HepG2 (cell line): ENCODE measurements at regions not wholly inside any gene's neighbourhood (a gene's known extent, or its start where the extent isn't known, plus 50 kb on each side); places are given as distances from the start of the nearest gene placed in this dataset.

Source experiments
- ATAC-seq: fragments of 200-7000 bp; cut with Tn5 transposase; 3 replicates; pipeline ENCODE4 v1.9.1; 2020; ENCODE audit warnings: mild to moderate bottlenecking, moderate library complexity
- BruUV-seq: library from RNA; stranded (reverse); fragments of 400-500 nt; replicated peaks from 2 replicates; lab custom pipeline; 2021; lab: Mats Ljungman, UMichigan
- CTCF ChIA-PET: fragments of 300-600 bp; formaldehyde crosslinking; extraction: SDS; loops from one replicate; lab custom pipeline; 2021; ENCODE audit warnings: low total read pairs, inconsistent platforms, low intra/inter-chr PET ratio; lab: Yijun Ruan, JAX
- POLR2A ChIA-PET: fragments of 350-600 bp; sonication (Branson Sonifier 250); formaldehyde crosslinking; loops from one replicate; lab custom pipeline; 2020; ENCODE audit warnings: antibody characterized with exemption, inconsistent platforms; lab: Yijun Ruan, JAX
- DNase-seq: peaks from one replicate; pipeline ENCODE4 v3.0.0-alpha.2; 2015; ENCODE audit warnings: low spot score
- FAIRE-seq: peaks from 3 replicates; lab custom pipeline; 2011; peaks lifted over from hg19 to GRCh38; lab: Jason Lieb, UNC
- H2AFZ ChIP-seq: one replicate; pipeline ENCODE4 v1.6.1; 2011; ENCODE audit warnings: low read length, inconsistent platforms
- H3K27ac ChIP-seq: fragments of 300-600 bp; 3 replicates; pipeline ENCODE4 v1.8.0; 2011; ENCODE audit warnings: mixed run types, mild to moderate bottlenecking, mixed read lengths, low read length, inconsistent platforms; ENCODE audit not compliant: insufficient read depth; ENCODE audit errors: extremely low read length
- H3K27me3 ChIP-seq, 2 experiments: fragments of 200-600 bp in 1 of 2; 2 replicates in 1 of 2; 3 replicates in 1 of 2; pipeline versions ENCODE4 v1.6.0 to v1.8.0; 2011; ENCODE audit warnings: low read length in 2 of 2, mild to moderate bottlenecking in 2 of 2, moderate library complexity in 2 of 2, inconsistent platforms in 1 of 2; ENCODE audit not compliant: insufficient read depth in 2 of 2, control insufficient read depth in 1 of 2
- H3K36me3 ChIP-seq, 2 experiments: fragments of 200-600 bp in 1 of 2; replicated peaks in 1 of 2; 2 replicates in 1 of 2; 3 replicates in 1 of 2; pipeline versions ENCODE4 v1.5.1 to v1.8.0; 2011; ENCODE audit warnings: low read length in 2 of 2, inconsistent platforms in 1 of 2; ENCODE audit not compliant: insufficient read depth in 2 of 2, control insufficient read depth in 1 of 2
- H3K4me1 ChIP-seq: 2 replicates; pipeline ENCODE4 v1.5.1; 2012; ENCODE audit warnings: low read length, inconsistent platforms; ENCODE audit not compliant: insufficient read depth
- H3K4me2 ChIP-seq: 2 replicates; pipeline ENCODE4 v1.6.0; 2011; ENCODE audit warnings: low read depth, low read length, inconsistent platforms
- H3K4me3 ChIP-seq, 3 experiments: fragments of 200-600 bp in 1 of 3; sonication (generic), shearing (Covaris generic) in 1 of 3; replicated peaks in 1 of 3; 2 replicates each; pipeline ENCODE4 v1.5.1; 2011 to 2016; ENCODE audit warnings: low read length in 3 of 3, inconsistent platforms in 2 of 3, low read depth in 2 of 3, mild to moderate bottlenecking in 2 of 3, control low read depth in 1 of 3, mixed read lengths in 1 of 3; ENCODE audit not compliant: insufficient read depth in 1 of 3
- H3K79me2 ChIP-seq: one replicate; pipeline ENCODE4 v1.6.1; 2011; ENCODE audit warnings: low read length, inconsistent platforms; ENCODE audit not compliant: insufficient read depth
- H3K9ac ChIP-seq: 2 replicates; pipeline ENCODE4 v1.6.0; 2011; ENCODE audit warnings: mild to moderate bottlenecking, low read depth, low read length, inconsistent platforms; ENCODE audit not compliant: insufficient read depth
- H3K9me3 ChIP-seq: 2 replicates; pipeline ENCODE4 v1.5.1; 2012; ENCODE audit warnings: mild to moderate bottlenecking, low read length
- H4K20me1 ChIP-seq: 2 replicates; pipeline ENCODE4 v1.6.0; 2011; ENCODE audit warnings: inconsistent platforms, mild to moderate bottlenecking, low read length, moderate library complexity; ENCODE audit not compliant: insufficient read depth
- ARID2 ChIP-seq: sonication (generic); formaldehyde crosslinking; IDR thresholded peaks from 2 replicates; pipeline ENCODE4 v1.8.1; 2022; ENCODE audit warnings: mild to moderate bottlenecking, missing genetic modification reagents, borderline replicate concordance
- DNMT1 ChIP-seq: sonication (generic); formaldehyde crosslinking; IDR thresholded peaks from 2 replicates; pipeline ENCODE4 v1.5.1; 2020; ENCODE audit warnings: mild to moderate bottlenecking, missing genetic modification reagents
- DNMT3B ChIP-seq: conservative IDR thresholded peaks from 2 replicates; pipeline ENCODE4 v1.6.1; 2016; ENCODE audit warnings: missing biosample characterization, control low read depth
- ELF1 ChIP-seq: sonication (generic); formaldehyde crosslinking; IDR thresholded peaks from 2 replicates; pipeline ENCODE4 v1.4.0; 2020; ENCODE audit warnings: missing genetic modification reagents
- GFI1 ChIP-seq: sonication (generic); formaldehyde crosslinking; IDR thresholded peaks from 2 replicates; pipeline ENCODE4 v1.5.0; 2020; ENCODE audit warnings: missing genetic modification reagents, mild to moderate bottlenecking, borderline replicate concordance
- HES4 ChIP-seq: sonication (generic); formaldehyde crosslinking; IDR thresholded peaks from 2 replicates; pipeline ENCODE4 v1.9.0; 2021; ENCODE audit warnings: mild to moderate bottlenecking, missing genetic modification reagents, borderline replicate concordance
- MTF2 ChIP-seq: sonication (generic); formaldehyde crosslinking; IDR thresholded peaks from 2 replicates; pipeline ENCODE4 v1.5.0; 2020; ENCODE audit warnings: missing genetic modification reagents, borderline replicate concordance
- RFXANK ChIP-seq: IDR thresholded peaks from 2 replicates; pipeline ENCODE4 v1.6.1; 2016
- RNF2 ChIP-seq: fragments of 450-650 bp; conservative IDR thresholded peaks from 2 replicates; pipeline ENCODE4 v1.6.1; 2016; ENCODE audit warnings: low read depth
- RXRA ChIP-seq: sonication (generic); formaldehyde crosslinking; IDR thresholded peaks from 2 replicates; pipeline ENCODE4 v1.5.1; 2020; ENCODE audit warnings: missing genetic modification reagents
- TBP ChIP-seq: sonication (generic); formaldehyde crosslinking; IDR thresholded peaks from 2 replicates; pipeline ENCODE4 v1.5.0; 2020; ENCODE audit warnings: missing genetic modification reagents
- TRIM22 ChIP-seq: fragments of 450-650 bp; IDR thresholded peaks from 2 replicates; pipeline ENCODE4 v1.6.1; 2017
- ZMYM4 ChIP-seq: sonication (generic); formaldehyde crosslinking; IDR thresholded peaks from 2 replicates; pipeline ENCODE4 v1.8.1; 2023; ENCODE audit warnings: mild to moderate bottlenecking, missing genetic modification reagents
- ZNF143 ChIP-seq: sonication (generic); formaldehyde crosslinking; IDR thresholded peaks from 2 replicates; pipeline ENCODE4 v1.4.0; 2020; ENCODE audit warnings: missing genetic modification reagents
- ZNF33B ChIP-seq: sonication (generic); formaldehyde crosslinking; IDR thresholded peaks from 2 replicates; pipeline ENCODE4 v1.5.1; 2020; ENCODE audit warnings: mild to moderate bottlenecking, missing genetic modification reagents
- ZNF616 ChIP-seq: sonication (generic); formaldehyde crosslinking; IDR thresholded peaks from 2 replicates; pipeline ENCODE4 v1.5.0; 2020; ENCODE audit warnings: low read depth, mild to moderate bottlenecking, missing genetic modification reagents
- ZNF792 ChIP-seq: IDR thresholded peaks from 2 replicates; pipeline ENCODE4 v1.6.1; 2016
- WGBS: methylation state at CpG from one replicate; pipeline ENCODE4 v1.1.6; 2017; ENCODE audit warnings: low lambda C conversion rate; 5-methylcytosine and 5-hydroxymethylcytosine counted together
- in situ Hi-C: cut with HindIII; loops from 2 replicates; pipeline ENCODE4 v1.10.0; 2017; ENCODE audit warnings: low pct_unique_long_range_greater_than_20kb; ENCODE audit not compliant: extremely low pct_ligation_motif_present
- intact Hi-C: fragments of 100-400 bp; cut with micrococcal nuclease; formaldehyde crosslinking; loops from one replicate; pipeline ENCODE4 v1.10.0; 2022; ENCODE audit not compliant: unreplicated experiment
- TF ChIP-seq, protein P1 (sequence below): sonication (generic); formaldehyde crosslinking; IDR thresholded peaks from 2 replicates; pipeline ENCODE4 v1.4.0; 2020; ENCODE audit warnings: low read depth, missing genetic modification reagents

DNA sequence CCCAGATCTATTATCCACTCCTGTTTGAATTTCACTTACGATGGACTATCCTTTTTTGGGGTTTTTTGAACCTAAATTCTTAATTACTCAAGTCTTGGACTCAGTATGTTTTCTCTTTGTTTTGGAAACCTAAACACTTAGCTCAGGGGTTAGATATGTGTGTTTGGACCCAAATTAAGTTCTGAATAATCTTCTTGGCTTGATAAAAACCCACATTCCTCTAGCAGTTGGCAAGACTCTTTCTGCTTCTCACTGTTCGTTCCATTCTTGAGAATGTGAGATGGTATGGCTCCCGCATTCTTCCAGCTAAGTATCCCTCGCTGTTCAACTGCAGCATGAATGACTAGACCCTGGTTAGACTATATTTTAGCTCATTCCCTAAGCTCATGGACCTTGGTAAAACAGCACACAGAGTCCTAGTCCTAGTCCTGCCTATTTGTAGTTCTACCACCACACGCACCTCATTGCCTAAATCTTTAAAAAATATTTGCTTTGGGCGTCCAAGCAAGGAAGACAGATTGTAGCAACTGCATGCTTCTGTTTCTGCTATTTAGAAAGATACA is 860.0 kb downstream of the RPS29 start:
- H3K4me3 ChIP-seq, result no peak overlapping the region
- no peak overlapping the region for H3K4me2 ChIP-seq
- no peaks in the 10 kb centered on the region for H3K36me3 ChIP-seq
- TF ChIP-seq ZNF616 (CRISPR knock-in tag), result no peak
- no peak for TF ChIP-seq ZMYM4 (CRISPR knock-in tag)
- TF ChIP-seq, protein P1, sequence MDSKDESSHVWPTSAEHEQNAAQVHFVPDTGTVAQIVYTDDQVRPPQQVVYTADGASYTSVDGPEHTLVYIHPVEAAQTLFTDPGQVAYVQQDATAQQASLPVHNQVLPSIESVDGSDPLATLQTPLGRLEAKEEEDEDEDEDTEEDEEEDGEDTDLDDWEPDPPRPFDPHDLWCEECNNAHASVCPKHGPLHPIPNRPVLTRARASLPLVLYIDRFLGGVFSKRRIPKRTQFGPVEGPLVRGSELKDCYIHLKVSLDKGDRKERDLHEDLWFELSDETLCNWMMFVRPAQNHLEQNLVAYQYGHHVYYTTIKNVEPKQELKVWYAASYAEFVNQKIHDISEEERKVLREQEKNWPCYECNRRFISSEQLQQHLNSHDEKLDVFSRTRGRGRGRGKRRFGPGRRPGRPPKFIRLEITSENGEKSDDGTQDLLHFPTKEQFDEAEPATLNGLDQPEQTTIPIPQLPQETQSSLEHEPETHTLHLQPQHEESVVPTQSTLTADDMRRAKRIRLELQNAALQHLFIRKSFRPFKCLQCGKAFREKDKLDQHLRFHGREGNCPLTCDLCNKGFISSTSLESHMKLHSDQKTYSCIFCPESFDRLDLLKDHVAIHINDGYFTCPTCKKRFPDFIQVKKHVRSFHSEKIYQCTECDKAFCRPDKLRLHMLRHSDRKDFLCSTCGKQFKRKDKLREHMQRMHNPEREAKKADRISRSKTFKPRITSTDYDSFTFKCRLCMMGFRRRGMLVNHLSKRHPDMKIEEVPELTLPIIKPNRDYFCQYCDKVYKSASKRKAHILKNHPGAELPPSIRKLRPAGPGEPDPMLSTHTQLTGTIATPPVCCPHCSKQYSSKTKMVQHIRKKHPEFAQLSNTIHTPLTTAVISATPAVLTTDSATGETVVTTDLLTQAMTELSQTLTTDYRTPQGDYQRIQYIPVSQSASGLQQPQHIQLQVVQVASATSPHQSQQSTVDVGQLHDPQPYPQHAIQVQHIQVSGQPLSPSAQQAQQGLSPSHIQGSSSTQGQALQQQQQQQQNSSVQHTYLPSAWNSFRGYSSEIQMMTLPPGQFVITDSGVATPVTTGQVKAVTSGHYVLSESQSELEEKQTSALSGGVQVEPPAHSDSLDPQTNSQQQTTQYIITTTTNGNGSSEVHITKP (CRISPR knock-in tag), result no peak
- TF ChIP-seq ELF1, result no peak
- no peak for TF ChIP-seq TRIM22
- TF ChIP-seq ZNF792 (CRISPR knock-in tag), result no peak
- TF ChIP-seq RNF2, result no peak
- no peak for TF ChIP-seq HES4
- TF ChIP-seq ZNF33B, result no peak
- TF ChIP-seq ZNF143 (CRISPR knock-in tag), result no peak
- TF ChIP-seq TBP (CRISPR knock-in tag), result no peak
- no peak for TF ChIP-seq DNMT1 (CRISPR knock-in tag)
- TF ChIP-seq RXRA (CRISPR knock-in tag), result no peak
- TF ChIP-seq RFXANK (CRISPR knock-in tag), result no peak
- no peak for TF ChIP-seq MTF2 (CRISPR knock-in tag)
- TF ChIP-seq GFI1 (CRISPR knock-in tag), result no peak
- no peak for TF ChIP-seq DNMT3B (CRISPR knock-in tag)
- no peak for TF ChIP-seq ARID2 (CRISPR knock-in tag)
- H3K27ac ChIP-seq, result no peak overlapping the region
- no TSS peak for BruUV-seq
- FAIRE-seq (no peak), DNase-seq (no peak), ATAC-seq (no peak)
- no peaks in the 10 kb centered on the region for H3K79me2 ChIP-seq
- peaks cover 58% of the 10 kb centered on the region for H3K9me3 ChIP-seq
- H4K20me1 ChIP-seq, result no peaks in the 10 kb centered on the region
- no peaks in the 10 kb centered on the region for H3K27me3 ChIP-seq
- no peak overlapping the region for H3K9ac ChIP-seq
- ChIA-PET CTCF (no interaction called here), POLR2A (no interaction called here)
- no peaks in the 10 kb centered on the region for H3K4me1 ChIP-seq
- intact Hi-C loops (no loop called here), in situ Hi-C loops (no loop called here)
- 6% methylated on average over 6 of the region's 6 CpGs for WGBS
- H2AFZ ChIP-seq, result no peak overlapping the region
